GM12878 (cell line): ENCODE measurements at regions not wholly inside any gene's neighbourhood (a gene's known extent, or its start where the extent isn't known, plus 50 kb on each side); places are given as distances from the start of the nearest gene placed in this dataset.

Source experiments
- ATAC-seq: fragments of 200-7000 bp; cut with Tn5 transposase; 3 replicates; pipeline ENCODE4 v1.9.1; 2020; ENCODE audit warnings: mild to moderate bottlenecking, moderate library complexity
- BruUV-seq: library from RNA; stranded (reverse); fragments of 400-500 nt; replicated peaks from 2 replicates; lab custom pipeline; 2021; lab: Mats Ljungman, UMichigan
- CTCF ChIA-PET: fragments of 300-600 bp; sonication (Branson Sonifier 250); formaldehyde crosslinking; extraction: SDS; loops from one replicate; lab custom pipeline; 2021; ENCODE audit warnings: inconsistent platforms; lab: Yijun Ruan, JAX
- POLR2A ChIA-PET: fragments of 350-600 bp; formaldehyde crosslinking; extraction: SDS; loops from one replicate; lab custom pipeline; 2021; ENCODE audit warnings: inconsistent platforms; lab: Charles Lee
- RAD21 ChIA-PET: fragments of 300-600 bp; sonication (Branson Sonifier 250); formaldehyde crosslinking; loops from one replicate; lab custom pipeline; 2023; ENCODE audit warnings: antibody characterized with exemption; ENCODE audit not compliant: unreplicated experiment; lab: Charles Lee
- SMC1A ChIA-PET: fragments of 300-600 bp; sonication (Branson Sonifier 250); formaldehyde crosslinking; loops from one replicate; lab custom pipeline; 2023; ENCODE audit not compliant: unreplicated experiment, uncharacterized antibody; lab: Charles Lee
- DNase-seq: peaks from one replicate; pipeline ENCODE4 v3.0.0-alpha.2; 2011; ENCODE audit warnings: low read depth, low spot score
- FAIRE-seq: peaks from 3 replicates; lab custom pipeline; 2011; peaks lifted over from hg19 to GRCh38; lab: Jason Lieb, UNC
- H2AFZ ChIP-seq: 2 replicates; pipeline ENCODE4 v1.6.0; 2011; ENCODE audit warnings: low read depth, low read length, control low read depth; ENCODE audit not compliant: control insufficient read depth
- H3K27ac ChIP-seq: 2 replicates; pipeline ENCODE4 v1.5.1; 2011; ENCODE audit warnings: control low read depth; ENCODE audit not compliant: control insufficient read depth, insufficient read depth
- H3K27me3 ChIP-seq, 2 experiments: replicated peaks in 1 of 2; 2 replicates each; pipeline versions ENCODE4 v1.6.0 to v1.6.1; 2011; ENCODE audit warnings: low read length in 1 of 2; ENCODE audit not compliant: control insufficient read depth in 2 of 2, insufficient read depth in 2 of 2
- H3K36me3 ChIP-seq, 2 experiments: 2 replicates each; pipeline ENCODE4 v1.5.1; 2011; ENCODE audit warnings: low read length in 1 of 2; ENCODE audit not compliant: control insufficient read depth in 2 of 2, insufficient read depth in 2 of 2
- H3K4me1 ChIP-seq: 2 replicates; pipeline ENCODE4 v1.6.1; 2011; ENCODE audit warnings: mild to moderate bottlenecking, low read length, moderate library complexity, mixed read lengths; ENCODE audit not compliant: control insufficient read depth, insufficient read depth
- H3K4me2 ChIP-seq: 2 replicates; pipeline ENCODE4 v1.6.0; 2011; ENCODE audit warnings: control low read depth; ENCODE audit not compliant: control insufficient read depth, insufficient read depth
- H3K4me3 ChIP-seq: fragments of 200-600 bp; sonication (generic); 2 replicates; pipeline ENCODE4 v1.5.1; 2016
- H3K79me2 ChIP-seq: 2 replicates; pipeline ENCODE4 v1.6.0; 2011; ENCODE audit warnings: low read length; ENCODE audit not compliant: control insufficient read depth, insufficient read depth
- H3K9ac ChIP-seq: 2 replicates; pipeline ENCODE4 v1.8.0; 2011; ENCODE audit warnings: low read length, control low read depth, mixed read lengths; ENCODE audit not compliant: control insufficient read depth, insufficient read depth
- H3K9me3 ChIP-seq: replicated peaks from 3 replicates; pipeline ENCODE4 v1.5.1; 2011; ENCODE audit warnings: mild to moderate bottlenecking, low read length; ENCODE audit not compliant: control insufficient read depth, insufficient read depth
- H4K20me1 ChIP-seq: 2 replicates; pipeline ENCODE4 v1.6.0; 2011; ENCODE audit not compliant: control insufficient read depth, insufficient read depth
- ATF3 ChIP-seq: IDR thresholded peaks from 2 replicates; pipeline ENCODE4 v1.6.1; 2011; ENCODE audit warnings: low read depth, mild to moderate bottlenecking, low read length, moderate library complexity, borderline replicate concordance; ENCODE audit errors: extremely low read depth
- ATF7 ChIP-seq: fragments of 450-650 bp; IDR thresholded peaks from 2 replicates; pipeline ENCODE4 v1.6.1; 2016; ENCODE audit warnings: low read depth, mild to moderate bottlenecking
- BCLAF1 ChIP-seq: fragments of 450-650 bp; IDR thresholded peaks from 2 replicates; pipeline ENCODE4 v1.6.1; 2017; ENCODE audit warnings: antibody characterized with exemption, mild to moderate bottlenecking, moderate library complexity
- CHD4 ChIP-seq: fragments of 200-600 bp; sonication (generic); IDR thresholded peaks from 2 replicates; pipeline ENCODE4 v1.6.1; 2016; ENCODE audit warnings: mild to moderate bottlenecking
- FOS ChIP-seq: IDR thresholded peaks from 3 replicates; pipeline ENCODE4 v1.6.1; 2011; ENCODE audit warnings: borderline replicate concordance; ENCODE audit not compliant: insufficient read length; ENCODE audit errors: extremely low read depth
- GATAD2B ChIP-seq: fragments of 450-650 bp; conservative IDR thresholded peaks from 2 replicates; pipeline ENCODE4 v1.6.1; 2017; ENCODE audit warnings: low read depth, mild to moderate bottlenecking, moderate library complexity
- MTA2 ChIP-seq: fragments of 450-650 bp; IDR thresholded peaks from 2 replicates; pipeline ENCODE4 v1.6.1; 2016; ENCODE audit warnings: low read depth, mild to moderate bottlenecking, moderate library complexity
- SMAD1 ChIP-seq: fragments of 450-650 bp; IDR thresholded peaks from 2 replicates; pipeline ENCODE4 v1.6.1; 2018; ENCODE audit warnings: mild to moderate bottlenecking, low read depth; ENCODE audit not compliant: partially characterized antibody
- TCF7 ChIP-seq: IDR thresholded peaks from 2 replicates; pipeline ENCODE4 v1.6.1; 2014; ENCODE audit warnings: antibody characterized with exemption, borderline replicate concordance
- YY1 ChIP-seq: IDR thresholded peaks from 2 replicates; pipeline ENCODE4 v1.6.1; 2011; ENCODE audit warnings: low read depth, mild to moderate bottlenecking, low read length
- ZNF24 ChIP-seq: fragments of 450-650 bp; IDR thresholded peaks from 2 replicates; pipeline ENCODE4 v1.6.1; 2017; ENCODE audit warnings: antibody characterized with exemption, mild to moderate bottlenecking
- ZNF622 ChIP-seq: fragments of 450-650 bp; IDR thresholded peaks from 2 replicates; pipeline ENCODE4 v1.6.1; 2017; ENCODE audit warnings: mild to moderate bottlenecking, inconsistent platforms
- WGBS: methylation state at CpG from one replicate; pipeline ENCODE4 v1.1.6; 2016; ENCODE audit warnings: low lambda C conversion rate; ENCODE audit not compliant: insufficient replicate concordance, insufficient coverage; ENCODE audit errors: missing lambda C conversion rate; 5-methylcytosine and 5-hydroxymethylcytosine counted together
- in situ Hi-C: fragments of 300-500 bp; cut with MboI; formaldehyde crosslinking; loops from 9 replicates; pipeline ENCODE4 v1.14.3; 2018; ENCODE audit warnings: mixed read lengths
- intact Hi-C: fragments of 100-400 bp; cut with micrococcal nuclease; formaldehyde crosslinking; loops from one replicate; pipeline ENCODE4 v1.14.2; 2022; ENCODE audit not compliant: unreplicated experiment
- TF ChIP-seq, protein P1 (sequence below): fragments of 450-650 bp; IDR thresholded peaks from 2 replicates; pipeline ENCODE4 v1.6.1; 2017; ENCODE audit warnings: mild to moderate bottlenecking, moderate library complexity
- TF ChIP-seq, protein P2 (sequence below): fragments of 450-650 bp; IDR thresholded peaks from 2 replicates; pipeline ENCODE4 v1.6.1; 2014; ENCODE audit warnings: mild to moderate bottlenecking
- TF ChIP-seq, protein P3 (sequence below): IDR thresholded peaks from 2 replicates; pipeline ENCODE4 v1.6.1; 2011; ENCODE audit warnings: mild to moderate bottlenecking, low read depth, low read length, moderate library complexity; ENCODE audit not compliant: insufficient replicate concordance

GRCh38 chr12:116411977-116412376 is 134.5 kb upstream of the MED13L start:
- no peaks in the 10 kb centered on the region for H3K36me3 ChIP-seq
- TF ChIP-seq CHD4 (no peak), ATF3 (no peak), ZNF24 (no peak), MTA2 (no peak), TCF7 (no peak), ZNF622 (no peak), BCLAF1 (no peak), ATF7 (no peak), GATAD2B (no peak), FOS (no peak), YY1 (no peak), SMAD1 (no peak)
- TF ChIP-seq, protein P1, sequence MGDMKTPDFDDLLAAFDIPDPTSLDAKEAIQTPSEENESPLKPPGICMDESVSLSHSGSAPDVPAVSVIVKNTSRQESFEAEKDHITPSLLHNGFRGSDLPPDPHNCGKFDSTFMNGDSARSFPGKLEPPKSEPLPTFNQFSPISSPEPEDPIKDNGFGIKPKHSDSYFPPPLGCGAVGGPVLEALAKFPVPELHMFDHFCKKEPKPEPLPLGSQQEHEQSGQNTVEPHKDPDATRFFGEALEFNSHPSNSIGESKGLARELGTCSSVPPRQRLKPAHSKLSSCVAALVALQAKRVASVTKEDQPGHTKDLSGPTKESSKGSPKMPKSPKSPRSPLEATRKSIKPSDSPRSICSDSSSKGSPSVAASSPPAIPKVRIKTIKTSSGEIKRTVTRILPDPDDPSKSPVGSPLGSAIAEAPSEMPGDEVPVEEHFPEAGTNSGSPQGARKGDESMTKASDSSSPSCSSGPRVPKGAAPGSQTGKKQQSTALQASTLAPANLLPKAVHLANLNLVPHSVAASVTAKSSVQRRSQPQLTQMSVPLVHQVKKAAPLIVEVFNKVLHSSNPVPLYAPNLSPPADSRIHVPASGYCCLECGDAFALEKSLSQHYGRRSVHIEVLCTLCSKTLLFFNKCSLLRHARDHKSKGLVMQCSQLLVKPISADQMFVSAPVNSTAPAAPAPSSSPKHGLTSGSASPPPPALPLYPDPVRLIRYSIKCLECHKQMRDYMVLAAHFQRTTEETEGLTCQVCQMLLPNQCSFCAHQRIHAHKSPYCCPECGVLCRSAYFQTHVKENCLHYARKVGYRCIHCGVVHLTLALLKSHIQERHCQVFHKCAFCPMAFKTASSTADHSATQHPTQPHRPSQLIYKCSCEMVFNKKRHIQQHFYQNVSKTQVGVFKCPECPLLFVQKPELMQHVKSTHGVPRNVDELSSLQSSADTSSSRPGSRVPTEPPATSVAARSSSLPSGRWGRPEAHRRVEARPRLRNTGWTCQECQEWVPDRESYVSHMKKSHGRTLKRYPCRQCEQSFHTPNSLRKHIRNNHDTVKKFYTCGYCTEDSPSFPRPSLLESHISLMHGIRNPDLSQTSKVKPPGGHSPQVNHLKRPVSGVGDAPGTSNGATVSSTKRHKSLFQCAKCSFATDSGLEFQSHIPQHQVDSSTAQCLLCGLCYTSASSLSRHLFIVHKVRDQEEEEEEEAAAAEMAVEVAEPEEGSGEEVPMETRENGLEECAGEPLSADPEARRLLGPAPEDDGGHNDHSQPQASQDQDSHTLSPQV = no peak
- TF ChIP-seq, protein P2, sequence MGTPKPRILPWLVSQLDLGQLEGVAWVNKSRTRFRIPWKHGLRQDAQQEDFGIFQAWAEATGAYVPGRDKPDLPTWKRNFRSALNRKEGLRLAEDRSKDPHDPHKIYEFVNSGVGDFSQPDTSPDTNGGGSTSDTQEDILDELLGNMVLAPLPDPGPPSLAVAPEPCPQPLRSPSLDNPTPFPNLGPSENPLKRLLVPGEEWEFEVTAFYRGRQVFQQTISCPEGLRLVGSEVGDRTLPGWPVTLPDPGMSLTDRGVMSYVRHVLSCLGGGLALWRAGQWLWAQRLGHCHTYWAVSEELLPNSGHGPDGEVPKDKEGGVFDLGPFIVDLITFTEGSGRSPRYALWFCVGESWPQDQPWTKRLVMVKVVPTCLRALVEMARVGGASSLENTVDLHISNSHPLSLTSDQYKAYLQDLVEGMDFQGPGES = no peak
- TF ChIP-seq, protein P3, sequence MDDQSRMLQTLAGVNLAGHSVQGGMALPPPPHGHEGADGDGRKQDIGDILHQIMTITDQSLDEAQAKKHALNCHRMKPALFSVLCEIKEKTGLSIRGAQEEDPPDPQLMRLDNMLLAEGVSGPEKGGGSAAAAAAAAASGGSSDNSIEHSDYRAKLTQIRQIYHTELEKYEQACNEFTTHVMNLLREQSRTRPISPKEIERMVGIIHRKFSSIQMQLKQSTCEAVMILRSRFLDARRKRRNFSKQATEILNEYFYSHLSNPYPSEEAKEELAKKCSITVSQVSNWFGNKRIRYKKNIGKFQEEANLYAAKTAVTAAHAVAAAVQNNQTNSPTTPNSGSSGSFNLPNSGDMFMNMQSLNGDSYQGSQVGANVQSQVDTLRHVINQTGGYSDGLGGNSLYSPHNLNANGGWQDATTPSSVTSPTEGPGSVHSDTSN = no peak

More at GRCh38 chr12:116411977-116412376, 134.5 kb upstream of the MED13L start:
- Histone ChIP-seq H2AFZ (no peak overlapping the region), H3K27ac (no peak overlapping the region), H3K4me3 (no peak overlapping the region), H3K9me3 (no peaks in the 10 kb centered on the region; the same call in 2 of the 3 replicates), H3K27me3 (no peaks in the 10 kb centered on the region), H3K9ac (no peak overlapping the region), H3K4me1 (no peaks in the 10 kb centered on the region; the same call in 1 of the 2 replicates), H3K4me2 (no peak overlapping the region), H4K20me1 (no peaks in the 10 kb centered on the region), H3K79me2 (no peaks in the 10 kb centered on the region)
- ChIA-PET CTCF (no interaction called here), SMC1A (no interaction called here), POLR2A (no interaction called here), RAD21 (no interaction called here)
- ATAC-seq (no peak), FAIRE-seq (no peak), DNase-seq (no peak)
- in situ Hi-C loops = no loop called here
- intact Hi-C loops = no loop called here
- no TSS peak for BruUV-seq
- 66% methylated on average over 3 of the region's 3 CpGs for WGBS
